ENCODE measurements at regions not wholly inside any gene's neighbourhood (a gene's known extent, or its start where the extent isn't known, plus 50 kb on each side); places are given as distances from the start of the nearest gene placed in this dataset.

- DNase-seq (ENCODE audit: low read depth): no peak
- H3K4me3 ChIP-seq (ENCODE audit: low read depth, low read length): no peak overlapping the region
- no peak for TF ChIP-seq CTCF (IDR thresholded peaks at IDR 0.05; ENCODE audit: low read depth, low read length, missing control alignments)
Observed at GRCh38 chr21:15164273-15164672, 99.5 kb upstream of the NRIP1 start.

- TF ChIP-seq CTCF (IDR thresholded peaks at IDR 0.05; ENCODE audit: low read depth, low read length, missing control alignments): no peak
- H3K4me3 ChIP-seq (ENCODE audit: low read depth, low read length): no peak overlapping the region
- no peak for DNase-seq (ENCODE audit: low read depth)
Observed at GRCh38 chr21:15164678-15165303, 100.0 kb upstream of the NRIP1 start.

- no peak overlapping the region for H3K4me3 ChIP-seq (ENCODE audit: low read depth, low read length)
- no peak for TF ChIP-seq CTCF (IDR thresholded peaks at IDR 0.05; ENCODE audit: low read depth, low read length, missing control alignments)
- no peak for DNase-seq (ENCODE audit: low read depth)
Observed at GRCh38 chr21:15170614-15171013, 105.8 kb upstream of the NRIP1 start.

GRCh38 chr21:15171546-15171945 is 106.7 kb upstream of the NRIP1 start:
- no peak for DNase-seq (ENCODE audit: low read depth)
- TF ChIP-seq CTCF (IDR thresholded peaks at IDR 0.05; ENCODE audit: low read depth, low read length, missing control alignments): no peak
- no peak overlapping the region for H3K4me3 ChIP-seq (ENCODE audit: low read depth, low read length)

- H3K4me3 ChIP-seq (ENCODE audit: low read depth, low read length): no peak overlapping the region
- TF ChIP-seq CTCF (IDR thresholded peaks at IDR 0.05; ENCODE audit: low read depth, low read length, missing control alignments): no peak
- no peak for DNase-seq (ENCODE audit: low read depth)
Observed at GRCh38 chr21:15172963-15173362, 108.2 kb upstream of the NRIP1 start.

- H3K4me3 ChIP-seq (ENCODE audit: low read depth, low read length): no peak overlapping the region
- no peak for TF ChIP-seq CTCF (IDR thresholded peaks at IDR 0.05; ENCODE audit: low read depth, low read length, missing control alignments)
- DNase-seq (ENCODE audit: low read depth): no peak
Observed at GRCh38 chr21:15174923-15175322, 110.1 kb upstream of the NRIP1 start.

GRCh38 chr21:15182731-15183130 is 117.9 kb upstream of the NRIP1 start:
- no peak for DNase-seq (ENCODE audit: low read depth)
- no peak overlapping the region for H3K4me3 ChIP-seq (ENCODE audit: low read depth, low read length)
- TF ChIP-seq CTCF (IDR thresholded peaks at IDR 0.05; ENCODE audit: low read depth, low read length, missing control alignments): no peak
